ENCODE measurements at regions not wholly inside any gene's neighbourhood (a gene's known extent, or its start where the extent isn't known, plus 50 kb on each side); places are given as distances from the start of the nearest gene placed in this dataset.

- intact Hi-C loops (cut with DNase I; ENCODE audit: low total_unique reads) = no loop called here
- Histone ChIP-seq H3K36me3 (no peaks in the 10 kb centered on the region), H3K4me3 (no peak overlapping the region), H3K9me3 (peaks cover 6 to 7% of the 10 kb centered on the region in 2 donors), H3K4me1 (no peaks in the 10 kb centered on the region), H3K27ac (no peak overlapping the region), H3K27me3 (no peaks in the 10 kb centered on the region)
- DNase-seq (ENCODE audit: low spot score in 2 of 2) = no peak
- no peak for TF ChIP-seq CTCF (IDR thresholded peaks at IDR 0.05)
- no peak for TF ChIP-seq POLR2AphosphoS5 (IDR thresholded peaks at IDR 0.05)
These were observed 67.6 kb upstream of the GADL1 start for GRCh38 chr3:30962084-30962483.

GRCh38 chr3:30962493-30962892 is 68.0 kb upstream of the GADL1 start:
- Histone ChIP-seq H3K4me3 (no peak overlapping the region), H3K9me3 (peaks cover 6 to 7% of the 10 kb centered on the region in 2 donors), H3K27ac (no peak overlapping the region), H3K27me3 (no peaks in the 10 kb centered on the region), H3K4me1 (no peaks in the 10 kb centered on the region), H3K36me3 (no peaks in the 10 kb centered on the region)
- no peak for TF ChIP-seq POLR2A (IDR thresholded peaks at IDR 0.05)
- no peak for TF ChIP-seq CTCF (IDR thresholded peaks at IDR 0.05)
- TF ChIP-seq POLR2AphosphoS5 (IDR thresholded peaks at IDR 0.05) = no peak
- DNase-seq (ENCODE audit: low spot score in 2 of 2) = no peak
- intact Hi-C loops (cut with DNase I; ENCODE audit: low total_unique reads) = no loop called here

- Histone ChIP-seq H3K27ac (no peak overlapping the region), H3K4me3 (no peak overlapping the region), H3K27me3 (no peaks in the 10 kb centered on the region), H3K36me3 (no peaks in the 10 kb centered on the region), H3K4me1 (no peaks in the 10 kb centered on the region), H3K9me3 (peaks cover 6 to 7% of the 10 kb centered on the region in 2 donors)
- TF ChIP-seq CTCF (IDR thresholded peaks at IDR 0.05) (no peak), POLR2A (IDR thresholded peaks at IDR 0.05) (no peak)
- intact Hi-C loops (cut with DNase I; ENCODE audit: low total_unique reads) = no loop called here
- DNase-seq (ENCODE audit: low spot score in 2 of 2) = no peak
These were observed 68.8 kb upstream of the GADL1 start for GRCh38 chr3:30963223-30963722.

- DNase-seq (ENCODE audit: low spot score in 2 of 2) = no peak
- intact Hi-C loops (cut with DNase I; ENCODE audit: low total_unique reads) = no loop called here
These were observed 70.2 kb upstream of the GADL1 start for GRCh38 chr3:30964612-30965011.

GRCh38 chr3:30966896-30967295 is 72.4 kb upstream of the GADL1 start:
- no peak for DNase-seq (ENCODE audit: low spot score in 2 of 2)
- Histone ChIP-seq H3K27me3 (no peaks in the 10 kb centered on the region), H3K4me1 (no peaks in the 10 kb centered on the region), H3K4me3 (no peak overlapping the region), H3K9me3 (no peaks in the 10 kb centered on the region), H3K27ac (no peak overlapping the region), H3K36me3 (no peaks in the 10 kb centered on the region)
- intact Hi-C loops (cut with DNase I; ENCODE audit: low total_unique reads) = no loop called here
- TF ChIP-seq POLR2AphosphoS5 (IDR thresholded peaks at IDR 0.05) (no peak), CTCF (IDR thresholded peaks at IDR 0.05) (no peak), POLR2A (IDR thresholded peaks at IDR 0.05) (no peak)

More at GRCh38 chr3:30964612-30965011, 70.2 kb upstream of the GADL1 start:
- TF ChIP-seq POLR2A (IDR thresholded peaks at IDR 0.05) (no peak), CTCF (IDR thresholded peaks at IDR 0.05) (no peak), POLR2AphosphoS5 (IDR thresholded peaks at IDR 0.05) (no peak)
- Histone ChIP-seq H3K27ac (no peak overlapping the region), H3K4me3 (no peak overlapping the region), H3K4me1 (no peaks in the 10 kb centered on the region), H3K27me3 (no peaks in the 10 kb centered on the region), H3K9me3 (no peaks in the 10 kb centered on the region), H3K36me3 (no peaks in the 10 kb centered on the region)

Data from breast epithelium (tissue), 4 donors.